ENCODE measurements at regions not wholly inside any gene's neighbourhood (a gene's known extent, or its start where the extent isn't known, plus 50 kb on each side); places are given as distances from the start of the nearest gene placed in this dataset.

- TF ChIP-seq ZNF462 (CRISPR knock-in tag; IDR thresholded peaks at IDR 0.05) (no peak), NANOG (IDR thresholded peaks at IDR 0.05; ENCODE audit: borderline replicate concordance) (no peak), ETS1 (IDR thresholded peaks at IDR 0.05) (no peak), CREB1 (CRISPR knock-in tag; IDR thresholded peaks at IDR 0.05; ENCODE audit: low read depth) (no peak), ZNF114 (CRISPR knock-in tag; IDR thresholded peaks at IDR 0.05) (no peak), EZH2 (IDR thresholded peaks at IDR 0.05; ENCODE audit: low read depth, unreplicated experiment) (no peak), EZH2phosphoT487 (IDR thresholded peaks at IDR 0.05; ENCODE audit: unreplicated experiment) (no peak), POLR2AphosphoS5 (IDR thresholded peaks at IDR 0.05; ENCODE audit: low read depth) (no peak)
Measured at GRCh38 chrX:118259213-118259612, 86.7 kb upstream of the WDR44 start (continued).

- Histone ChIP-seq H3K4me2 (no peak overlapping the region), H3K27me3 (ENCODE audit: insufficient read depth) (no peaks in the 10 kb centered on the region), H3K27ac (ENCODE audit: low read depth) (no peak overlapping the region), H3F3A (replicated peaks; ENCODE audit: low read depth) (no peaks in the 10 kb centered on the region), H3K9me2 (ENCODE audit: insufficient read depth) (no peaks in the 10 kb centered on the region), H2AFZ (no peak overlapping the region), H3K79me2 (replicated peaks; ENCODE audit: insufficient read depth) (no peaks in the 10 kb centered on the region), H4K20me1 (replicated peaks; ENCODE audit: insufficient read depth) (no peaks in the 10 kb centered on the region), H3K4me3 (no peak overlapping the region), H3K36me3 (ENCODE audit: insufficient read depth) (no peaks in the 10 kb centered on the region), H3K4me1 (ENCODE audit: insufficient read depth) (no peaks in the 10 kb centered on the region)
- H3K4me1 Mint-ChIP-seq, result peaks cover 6% of the 10 kb centered on the region
- H3K27ac Mint-ChIP-seq, result no peak overlapping the region
- H3K9me3 Mint-ChIP-seq, result no peaks in the 10 kb centered on the region; the same call in 2 of the 3 replicates
- H3K27me3 Mint-ChIP-seq (ENCODE audit: insufficient read depth, low read depth, poor library complexity), result no peaks in the 10 kb centered on the region
- ATAC-seq (no peak), DNase-seq (ENCODE audit: low spot score) (no peak)
- H3K4me3 Mint-ChIP-seq, result no peak overlapping the region
- H3K36me3 Mint-ChIP-seq (ENCODE audit: low read depth), result no peaks in the 10 kb centered on the region
- no peak for TF ChIP-seq STAT1 (IDR thresholded peaks at IDR 0.05; ENCODE audit: unreplicated experiment)
- TF ChIP-seq ETS1 (IDR thresholded peaks at IDR 0.05), result no peak
- TF ChIP-seq CTCF (conservative IDR thresholded peaks at IDR 0.05; ENCODE audit: low read depth in 2 of 2), result no peak
- TF ChIP-seq POLR2AphosphoS5 (IDR thresholded peaks at IDR 0.05; ENCODE audit: low read depth), result no peak
- TF ChIP-seq EZH2 (IDR thresholded peaks at IDR 0.05; ENCODE audit: low read depth, unreplicated experiment), result no peak
- no peak for TF ChIP-seq CREB1 (CRISPR knock-in tag; IDR thresholded peaks at IDR 0.05; ENCODE audit: low read depth)
- no peak for TF ChIP-seq EZH2phosphoT487 (IDR thresholded peaks at IDR 0.05; ENCODE audit: unreplicated experiment)
Measured at GRCh38 chrX:118261151-118261550, 84.8 kb upstream of the WDR44 start.

Measured in GM23338 (cell line).